WTC11 (cell line): ENCODE measurements at regions not wholly inside any gene's neighbourhood (a gene's known extent, or its start where the extent isn't known, plus 50 kb on each side); places are given as distances from the start of the nearest gene placed in this dataset.

ENCODE experiments used
- ATAC-seq: fragments of 200-7000 bp; cut with Tn5 transposase; 2 replicates; pipeline ENCODE4 v1.10.0; 2021; ENCODE audit warnings: mild to moderate bottlenecking, moderate library complexity
- CTCF ChIA-PET: fragments of 300-600 bp; sonication (Branson Sonifier 250); formaldehyde crosslinking; loops from one replicate; lab custom pipeline; 2021; ENCODE audit warnings: antibody characterized with exemption; lab: Charles Lee
- POLR2A ChIA-PET: fragments of 350-600 bp; sonication (Branson Sonifier 250); formaldehyde crosslinking; loops from one replicate; lab custom pipeline; 2021; ENCODE audit warnings: antibody characterized with exemption; lab: Charles Lee
- DNase-seq: peaks from one replicate; pipeline ENCODE4 v3.0.0; 2021; ENCODE audit warnings: low spot score
- H3K27ac Mint-ChIP-seq: 2 replicates; pipeline ENCODE4 v1.8.0; 2021; ENCODE audit warnings: mixed read lengths
- H3K27me3 Mint-ChIP-seq: 2 replicates; pipeline ENCODE4 v1.8.0; 2021; ENCODE audit warnings: low read depth, mild to moderate bottlenecking, moderate library complexity, mixed read lengths
- H3K36me3 Mint-ChIP-seq: 2 replicates; pipeline ENCODE4 v1.8.0; 2021; ENCODE audit warnings: mixed read lengths
- H3K4me1 Mint-ChIP-seq: 2 replicates; pipeline ENCODE4 v1.8.0; 2022; ENCODE audit warnings: mixed read lengths
- H3K4me3 Mint-ChIP-seq: 2 replicates; pipeline ENCODE4 v1.8.0; 2021; ENCODE audit warnings: mild to moderate bottlenecking, moderate library complexity, mixed read lengths
- H3K9me3 Mint-ChIP-seq: 2 replicates; pipeline ENCODE4 v1.8.0; 2021; ENCODE audit warnings: mixed read lengths
- ELF4 ChIP-seq: sonication (generic); formaldehyde crosslinking; IDR thresholded peaks from 2 replicates; pipeline ENCODE4 v1.8.1; 2022; ENCODE audit warnings: low read depth, mild to moderate bottlenecking, moderate library complexity, missing genetic modification reagents
- FOXK1 ChIP-seq: sonication (generic); formaldehyde crosslinking; IDR thresholded peaks from 2 replicates; pipeline ENCODE4 v1.8.0; 2022; ENCODE audit warnings: mild to moderate bottlenecking, moderate library complexity, missing genetic modification reagents
- NFE2L1 ChIP-seq: sonication (generic); formaldehyde crosslinking; IDR thresholded peaks from 2 replicates; pipeline ENCODE4 v1.8.1; 2023; ENCODE audit warnings: missing genetic modification reagents
- NFYB ChIP-seq: sonication (generic); formaldehyde crosslinking; conservative IDR thresholded peaks from 2 replicates; pipeline ENCODE4 v1.8.0; 2022; ENCODE audit warnings: low read depth, missing genetic modification reagents
- PRRX2 ChIP-seq: fragments of 250-450 bp; sonication (Bioruptor Pico); IDR thresholded peaks from 2 replicates; pipeline ENCODE4 v1.8.0; 2021; ENCODE audit warnings: mild to moderate bottlenecking
- SOX15 ChIP-seq: fragments of 250-450 bp; sonication (Bioruptor Pico); IDR thresholded peaks from 2 replicates; pipeline ENCODE4 v1.9.0; 2021; ENCODE audit warnings: mild to moderate bottlenecking
- TEAD4 ChIP-seq: sonication (generic); formaldehyde crosslinking; IDR thresholded peaks from 2 replicates; pipeline ENCODE4 v1.8.0; 2022; ENCODE audit warnings: mild to moderate bottlenecking, missing genetic modification reagents
- ZNF121 ChIP-seq: sonication (generic); formaldehyde crosslinking; IDR thresholded peaks from 2 replicates; pipeline ENCODE4 v1.8.0; 2023; ENCODE audit warnings: missing genetic modification reagents
- ZNF263 ChIP-seq: sonication (generic); formaldehyde crosslinking; IDR thresholded peaks from 2 replicates; pipeline ENCODE4 v1.8.1; 2022; ENCODE audit warnings: low read depth, mild to moderate bottlenecking, moderate library complexity, missing genetic modification reagents
- TF ChIP-seq, protein P1 (sequence below): sonication (generic); formaldehyde crosslinking; IDR thresholded peaks from 2 replicates; pipeline ENCODE4 v1.8.1; 2023; ENCODE audit warnings: mild to moderate bottlenecking, missing genetic modification reagents, moderate library complexity
- TF ChIP-seq, protein P2 (sequence below): sonication (generic); formaldehyde crosslinking; IDR thresholded peaks from 2 replicates; pipeline ENCODE4 v1.8.1; 2022; ENCODE audit warnings: low read depth, missing genetic modification reagents, borderline replicate concordance
- TF ChIP-seq, protein P3 (sequence below): sonication (generic); formaldehyde crosslinking; IDR thresholded peaks from 2 replicates; pipeline ENCODE4 v1.8.1; 2023; ENCODE audit warnings: mild to moderate bottlenecking, missing genetic modification reagents, moderate library complexity
- TF ChIP-seq, protein P4 (sequence below): sonication (generic); formaldehyde crosslinking; IDR thresholded peaks from 2 replicates; pipeline ENCODE4 v1.8.1; 2023; ENCODE audit warnings: mild to moderate bottlenecking, missing genetic modification reagents, borderline replicate concordance
- TF ChIP-seq, protein P5 (sequence below): sonication (generic); formaldehyde crosslinking; conservative IDR thresholded peaks from 2 replicates; pipeline ENCODE4 v1.8.1; 2022; ENCODE audit warnings: mild to moderate bottlenecking, missing genetic modification reagents
- TF ChIP-seq, protein P6 (sequence below): fragments of 250-450 bp; sonication (Bioruptor Pico); IDR thresholded peaks from 2 replicates; pipeline ENCODE4 v1.8.0; 2021; ENCODE audit warnings: mild to moderate bottlenecking
- TF ChIP-seq, protein P7 (sequence below): sonication (generic); formaldehyde crosslinking; IDR thresholded peaks from 2 replicates; pipeline ENCODE4 v1.8.0; 2023; ENCODE audit warnings: missing genetic modification reagents
- TF ChIP-seq, protein P8 (sequence below): sonication (generic); formaldehyde crosslinking; IDR thresholded peaks from 2 replicates; pipeline ENCODE4 v1.8.1; 2023; ENCODE audit warnings: mild to moderate bottlenecking, moderate library complexity, missing genetic modification reagents

DNA sequence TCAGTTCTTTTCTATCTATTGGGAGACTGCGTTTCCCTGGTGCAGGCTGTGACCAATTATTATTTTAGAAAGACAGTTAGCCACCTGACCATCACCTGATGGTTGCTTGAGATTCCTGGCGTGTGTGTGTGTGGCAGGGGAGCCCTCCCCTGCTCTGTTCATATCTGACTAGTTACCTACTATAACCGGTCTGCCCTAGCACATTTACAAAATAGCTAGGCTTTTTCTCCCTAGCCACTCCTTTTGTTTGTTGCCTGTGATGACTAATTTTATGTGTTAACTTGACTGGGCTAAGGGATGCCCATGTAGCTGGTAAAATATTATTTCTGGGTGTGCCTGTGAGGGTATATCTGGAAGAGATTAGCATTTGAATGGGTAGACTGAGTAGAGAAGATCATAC, 76.9 kb downstream of the OLFM4 start:
- Mint-ChIP-seq H3K27me3 (no peaks in the 10 kb centered on the region), H3K4me3 (no peak overlapping the region), H3K36me3 (no peaks in the 10 kb centered on the region), H3K9me3 (no peaks in the 10 kb centered on the region), H3K4me1 (no peaks in the 10 kb centered on the region), H3K27ac (no peak overlapping the region)
- TF ChIP-seq NFYB (CRISPR knock-in tag) = no peak
- no peak for DNase-seq
- ChIA-PET CTCF (no interaction called here), POLR2A (interaction anchor here (1.3 kb wide), 1 partner anchor 9 kb away, joined by 4 read pairs; no protein-coding TSS in a partner anchor)
- ATAC-seq = no peak

DNA sequence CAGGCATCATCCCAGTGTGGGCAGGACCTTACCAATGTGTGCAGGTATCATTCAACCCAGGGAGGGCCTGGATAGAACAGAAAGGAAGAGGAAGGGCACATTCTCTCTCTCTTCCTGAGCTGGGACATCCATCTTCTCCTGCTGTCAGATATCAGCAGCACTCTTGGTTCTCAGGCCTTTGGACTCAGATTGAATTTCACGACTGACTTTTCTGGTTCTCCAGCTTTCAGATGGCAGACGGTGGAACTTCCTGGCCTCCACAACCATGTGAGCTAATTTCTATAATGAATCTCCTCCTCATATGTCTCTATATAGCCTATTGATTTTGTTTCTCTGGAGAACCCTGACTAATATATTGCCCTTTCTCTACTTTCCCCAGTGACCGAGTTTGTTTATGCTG, 77.3 kb downstream of the OLFM4 start:
- Mint-ChIP-seq H3K9me3 (no peaks in the 10 kb centered on the region), H3K27ac (no peak overlapping the region), H3K4me1 (no peaks in the 10 kb centered on the region), H3K4me3 (no peak overlapping the region), H3K27me3 (no peaks in the 10 kb centered on the region), H3K36me3 (no peaks in the 10 kb centered on the region)
- ChIA-PET CTCF (no interaction called here), POLR2A (interaction anchor here (1.3 kb wide), 1 partner anchor 9 kb away, joined by 4 read pairs; no protein-coding TSS in a partner anchor)
- TF ChIP-seq TEAD4 (no peak), ZNF263 (no peak), ZNF121 (CRISPR knock-in tag) (no peak), ELF4 (CRISPR knock-in tag) (no peak)
- TF ChIP-seq, protein P1, sequence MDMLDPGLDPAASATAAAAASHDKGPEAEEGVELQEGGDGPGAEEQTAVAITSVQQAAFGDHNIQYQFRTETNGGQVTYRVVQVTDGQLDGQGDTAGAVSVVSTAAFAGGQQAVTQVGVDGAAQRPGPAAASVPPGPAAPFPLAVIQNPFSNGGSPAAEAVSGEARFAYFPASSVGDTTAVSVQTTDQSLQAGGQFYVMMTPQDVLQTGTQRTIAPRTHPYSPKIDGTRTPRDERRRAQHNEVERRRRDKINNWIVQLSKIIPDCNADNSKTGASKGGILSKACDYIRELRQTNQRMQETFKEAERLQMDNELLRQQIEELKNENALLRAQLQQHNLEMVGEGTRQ (CRISPR knock-in tag) = no peak
- TF ChIP-seq, protein P2, sequence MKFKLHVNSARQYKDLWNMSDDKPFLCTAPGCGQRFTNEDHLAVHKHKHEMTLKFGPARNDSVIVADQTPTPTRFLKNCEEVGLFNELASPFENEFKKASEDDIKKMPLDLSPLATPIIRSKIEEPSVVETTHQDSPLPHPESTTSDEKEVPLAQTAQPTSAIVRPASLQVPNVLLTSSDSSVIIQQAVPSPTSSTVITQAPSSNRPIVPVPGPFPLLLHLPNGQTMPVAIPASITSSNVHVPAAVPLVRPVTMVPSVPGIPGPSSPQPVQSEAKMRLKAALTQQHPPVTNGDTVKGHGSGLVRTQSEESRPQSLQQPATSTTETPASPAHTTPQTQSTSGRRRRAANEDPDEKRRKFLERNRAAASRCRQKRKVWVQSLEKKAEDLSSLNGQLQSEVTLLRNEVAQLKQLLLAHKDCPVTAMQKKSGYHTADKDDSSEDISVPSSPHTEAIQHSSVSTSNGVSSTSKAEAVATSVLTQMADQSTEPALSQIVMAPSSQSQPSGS (CRISPR knock-in tag) = no peak
- TF ChIP-seq, protein P3, sequence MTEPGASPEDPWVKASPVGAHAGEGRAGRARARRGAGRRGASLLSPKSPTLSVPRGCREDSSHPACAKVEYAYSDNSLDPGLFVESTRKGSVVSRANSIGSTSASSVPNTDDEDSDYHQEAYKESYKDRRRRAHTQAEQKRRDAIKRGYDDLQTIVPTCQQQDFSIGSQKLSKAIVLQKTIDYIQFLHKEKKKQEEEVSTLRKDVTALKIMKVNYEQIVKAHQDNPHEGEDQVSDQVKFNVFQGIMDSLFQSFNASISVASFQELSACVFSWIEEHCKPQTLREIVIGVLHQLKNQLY (CRISPR knock-in tag) = no peak
- TF ChIP-seq, protein P4, sequence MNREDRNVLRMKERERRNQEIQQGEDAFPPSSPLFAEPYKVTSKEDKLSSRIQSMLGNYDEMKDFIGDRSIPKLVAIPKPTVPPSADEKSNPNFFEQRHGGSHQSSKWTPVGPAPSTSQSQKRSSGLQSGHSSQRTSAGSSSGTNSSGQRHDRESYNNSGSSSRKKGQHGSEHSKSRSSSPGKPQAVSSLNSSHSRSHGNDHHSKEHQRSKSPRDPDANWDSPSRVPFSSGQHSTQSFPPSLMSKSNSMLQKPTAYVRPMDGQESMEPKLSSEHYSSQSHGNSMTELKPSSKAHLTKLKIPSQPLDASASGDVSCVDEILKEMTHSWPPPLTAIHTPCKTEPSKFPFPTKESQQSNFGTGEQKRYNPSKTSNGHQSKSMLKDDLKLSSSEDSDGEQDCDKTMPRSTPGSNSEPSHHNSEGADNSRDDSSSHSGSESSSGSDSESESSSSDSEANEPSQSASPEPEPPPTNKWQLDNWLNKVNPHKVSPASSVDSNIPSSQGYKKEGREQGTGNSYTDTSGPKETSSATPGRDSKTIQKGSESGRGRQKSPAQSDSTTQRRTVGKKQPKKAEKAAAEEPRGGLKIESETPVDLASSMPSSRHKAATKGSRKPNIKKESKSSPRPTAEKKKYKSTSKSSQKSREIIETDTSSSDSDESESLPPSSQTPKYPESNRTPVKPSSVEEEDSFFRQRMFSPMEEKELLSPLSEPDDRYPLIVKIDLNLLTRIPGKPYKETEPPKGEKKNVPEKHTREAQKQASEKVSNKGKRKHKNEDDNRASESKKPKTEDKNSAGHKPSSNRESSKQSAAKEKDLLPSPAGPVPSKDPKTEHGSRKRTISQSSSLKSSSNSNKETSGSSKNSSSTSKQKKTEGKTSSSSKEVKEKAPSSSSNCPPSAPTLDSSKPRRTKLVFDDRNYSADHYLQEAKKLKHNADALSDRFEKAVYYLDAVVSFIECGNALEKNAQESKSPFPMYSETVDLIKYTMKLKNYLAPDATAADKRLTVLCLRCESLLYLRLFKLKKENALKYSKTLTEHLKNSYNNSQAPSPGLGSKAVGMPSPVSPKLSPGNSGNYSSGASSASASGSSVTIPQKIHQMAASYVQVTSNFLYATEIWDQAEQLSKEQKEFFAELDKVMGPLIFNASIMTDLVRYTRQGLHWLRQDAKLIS (CRISPR knock-in tag) = no peak
- TF ChIP-seq, protein P5, sequence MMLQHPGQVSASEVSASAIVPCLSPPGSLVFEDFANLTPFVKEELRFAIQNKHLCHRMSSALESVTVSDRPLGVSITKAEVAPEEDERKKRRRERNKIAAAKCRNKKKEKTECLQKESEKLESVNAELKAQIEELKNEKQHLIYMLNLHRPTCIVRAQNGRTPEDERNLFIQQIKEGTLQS (CRISPR knock-in tag) = no peak
- TF ChIP-seq, protein P6, sequence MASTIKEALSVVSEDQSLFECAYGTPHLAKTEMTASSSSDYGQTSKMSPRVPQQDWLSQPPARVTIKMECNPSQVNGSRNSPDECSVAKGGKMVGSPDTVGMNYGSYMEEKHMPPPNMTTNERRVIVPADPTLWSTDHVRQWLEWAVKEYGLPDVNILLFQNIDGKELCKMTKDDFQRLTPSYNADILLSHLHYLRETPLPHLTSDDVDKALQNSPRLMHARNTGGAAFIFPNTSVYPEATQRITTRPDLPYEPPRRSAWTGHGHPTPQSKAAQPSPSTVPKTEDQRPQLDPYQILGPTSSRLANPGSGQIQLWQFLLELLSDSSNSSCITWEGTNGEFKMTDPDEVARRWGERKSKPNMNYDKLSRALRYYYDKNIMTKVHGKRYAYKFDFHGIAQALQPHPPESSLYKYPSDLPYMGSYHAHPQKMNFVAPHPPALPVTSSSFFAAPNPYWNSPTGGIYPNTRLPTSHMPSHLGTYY (CRISPR knock-in tag) = no peak
- DNase-seq (no peak), ATAC-seq (no peak)

DNA sequence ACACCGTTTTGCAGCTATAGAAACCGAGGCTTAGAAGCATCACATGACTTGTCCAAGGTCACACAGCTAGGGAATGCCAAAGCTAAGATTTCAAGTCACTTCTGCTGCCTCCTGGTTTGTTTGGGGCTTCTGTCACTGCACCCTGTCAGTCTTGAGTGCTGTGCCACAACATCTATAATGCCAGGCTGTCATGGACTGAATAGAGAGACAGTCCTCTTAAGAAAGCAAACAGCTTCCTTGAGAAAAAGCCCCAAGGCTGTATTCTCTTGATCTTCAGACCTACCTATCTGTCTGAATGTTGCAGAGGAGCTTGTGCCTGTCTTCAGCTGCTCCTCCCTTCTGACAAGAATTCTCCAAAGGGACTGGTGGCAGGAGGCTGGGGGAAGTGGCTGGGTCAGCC, 81.6 kb downstream of the OLFM4 start:
- DNase-seq = no peak
- no peaks in the 10 kb centered on the region for H3K36me3 Mint-ChIP-seq
- TF ChIP-seq, protein P7, sequence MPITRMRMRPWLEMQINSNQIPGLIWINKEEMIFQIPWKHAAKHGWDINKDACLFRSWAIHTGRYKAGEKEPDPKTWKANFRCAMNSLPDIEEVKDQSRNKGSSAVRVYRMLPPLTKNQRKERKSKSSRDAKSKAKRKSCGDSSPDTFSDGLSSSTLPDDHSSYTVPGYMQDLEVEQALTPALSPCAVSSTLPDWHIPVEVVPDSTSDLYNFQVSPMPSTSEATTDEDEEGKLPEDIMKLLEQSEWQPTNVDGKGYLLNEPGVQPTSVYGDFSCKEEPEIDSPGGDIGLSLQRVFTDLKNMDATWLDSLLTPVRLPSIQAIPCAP (CRISPR knock-in tag) = no peak
- TF ChIP-seq PRRX2 (CRISPR knock-in tag) (no peak), ZNF263 (no peak), FOXK1 (CRISPR knock-in tag) (no peak), NFE2L1 (CRISPR knock-in tag) (no peak), SOX15 (CRISPR knock-in tag) (no peak)
- TF ChIP-seq, protein P8, sequence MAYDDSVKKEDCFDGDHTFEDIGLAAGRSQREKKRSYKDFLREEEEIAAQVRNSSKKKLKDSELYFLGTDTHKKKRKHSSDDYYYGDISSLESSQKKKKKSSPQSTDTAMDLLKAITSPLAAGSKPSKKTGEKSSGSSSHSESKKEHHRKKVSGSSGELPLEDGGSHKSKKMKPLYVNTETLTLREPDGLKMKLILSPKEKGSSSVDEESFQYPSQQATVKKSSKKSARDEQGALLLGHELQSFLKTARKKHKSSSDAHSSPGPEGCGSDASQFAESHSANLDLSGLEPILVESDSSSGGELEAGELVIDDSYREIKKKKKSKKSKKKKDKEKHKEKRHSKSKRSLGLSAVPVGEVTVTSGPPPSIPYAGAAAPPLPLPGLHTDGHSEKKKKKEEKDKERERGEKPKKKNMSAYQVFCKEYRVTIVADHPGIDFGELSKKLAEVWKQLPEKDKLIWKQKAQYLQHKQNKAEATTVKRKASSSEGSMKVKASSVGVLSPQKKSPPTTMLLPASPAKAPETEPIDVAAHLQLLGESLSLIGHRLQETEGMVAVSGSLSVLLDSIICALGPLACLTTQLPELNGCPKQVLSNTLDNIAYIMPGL (CRISPR knock-in tag) = no peak
- TF ChIP-seq, all 79 proteins: peak for 0
- ATAC-seq = no peak
- Mint-ChIP-seq H3K4me1 (no peaks in the 10 kb centered on the region), H3K9me3 (no peaks in the 10 kb centered on the region), H3K27me3 (no peaks in the 10 kb centered on the region), H3K4me3 (no peak overlapping the region), H3K27ac (no peak overlapping the region)
- ChIA-PET POLR2A (no interaction called here), CTCF (no interaction called here)
